ENCODE measurements at regions not wholly inside any gene's neighbourhood (a gene's known extent, or its start where the extent isn't known, plus 50 kb on each side); places are given as distances from the start of the nearest gene placed in this dataset.

GRCh38 chr9:86470326-86470725 is 116.1 kb upstream of the TUT7 start:
- TF ChIP-seq CTCF (IDR thresholded peaks at IDR 0.05; ENCODE audit: poor library complexity), result no peak
- no peak for TF ChIP-seq EZH2phosphoT487 (IDR thresholded peaks at IDR 0.05; ENCODE audit: low read depth, severe bottlenecking, unreplicated experiment)

All from hepatocyte (in vitro differentiated cells).